OCI-LY3 (cell line): ENCODE measurements at regions not wholly inside any gene's neighbourhood (a gene's known extent, or its start where the extent isn't known, plus 50 kb on each side); places are given as distances from the start of the nearest gene placed in this dataset.

Source experiments
- H2AFZ ChIP-seq: fragments of 200-600, 300-600 bp; shearing (Covaris generic); 2 replicates; pipeline ENCODE4 v1.6.0; 2014; ENCODE audit warnings: antibody characterized with exemption, low read depth, low read length
- H3K27ac ChIP-seq: fragments of 200-600, 300-600 bp; sonication (generic); 2 replicates; pipeline ENCODE4 v1.5.1; 2014; ENCODE audit warnings: mild to moderate bottlenecking, low read length, moderate library complexity, mixed read lengths
- H3K27me3 ChIP-seq: fragments of 200-600, 300-600 bp; sonication (generic); 2 replicates; pipeline ENCODE4 v1.6.1; 2014; ENCODE audit warnings: low read depth, low read length, mixed read lengths
- H3K36me3 ChIP-seq: fragments of 200-600, 300-600 bp; sonication (generic); replicated peaks from 2 replicates; pipeline ENCODE3; 2014; ENCODE audit warnings: low read depth, low read length, mixed read lengths
- H3K4me1 ChIP-seq: fragments of 300-600, 200-600 bp; sonication (generic); 2 replicates; pipeline ENCODE4 v1.6.1; 2014; ENCODE audit warnings: low read length, mixed read lengths
- H3K4me2 ChIP-seq: fragments of 200-600, 300-600 bp; sonication (generic); 2 replicates; pipeline ENCODE4 v1.6.1; 2014; ENCODE audit warnings: low read length, mixed read lengths
- H3K4me3 ChIP-seq: fragments of 300-600, 200-600 bp; sonication (generic); 2 replicates; pipeline ENCODE4 v1.5.1; 2014; ENCODE audit warnings: antibody characterized with exemption, mild to moderate bottlenecking, low read length, moderate library complexity
- H3K79me2 ChIP-seq: fragments of 300-600, 200-600 bp; shearing (Covaris generic); 2 replicates; pipeline ENCODE4 v1.6.1; 2014; ENCODE audit warnings: mild to moderate bottlenecking, low read length, mixed read lengths
- H3K9ac ChIP-seq: fragments of 300-600, 200-600 bp; shearing (Covaris generic); 2 replicates; pipeline ENCODE4 v1.6.0; 2014; ENCODE audit warnings: mild to moderate bottlenecking, low read length, moderate library complexity
- H3K9me3 ChIP-seq: fragments of 200-600, 300-600 bp; shearing (Covaris generic); 2 replicates; pipeline ENCODE4 v1.6.1; 2014; ENCODE audit warnings: low read length, mixed read lengths; ENCODE audit not compliant: insufficient read depth
- H4K20me1 ChIP-seq: fragments of 200-600, 300-600 bp; sonication (generic); 2 replicates; pipeline ENCODE4 v1.6.1; 2016; ENCODE audit warnings: low read length, mixed read lengths; ENCODE audit not compliant: insufficient read depth
- CTCF ChIP-seq: fragments of 200-600, 300-600 bp; sonication (generic); IDR thresholded peaks from 2 replicates; pipeline ENCODE4 v1.5.1; 2014; ENCODE audit warnings: antibody characterized with exemption, low read length, low read depth
- EZH2phosphoT487 ChIP-seq: fragments of 200-600 bp; shearing (Covaris generic); IDR thresholded peaks from 2 replicates; pipeline ENCODE4 v1.6.1; 2018; ENCODE audit warnings: antibody characterized with exemption, mixed run types, low read depth

DNA sequence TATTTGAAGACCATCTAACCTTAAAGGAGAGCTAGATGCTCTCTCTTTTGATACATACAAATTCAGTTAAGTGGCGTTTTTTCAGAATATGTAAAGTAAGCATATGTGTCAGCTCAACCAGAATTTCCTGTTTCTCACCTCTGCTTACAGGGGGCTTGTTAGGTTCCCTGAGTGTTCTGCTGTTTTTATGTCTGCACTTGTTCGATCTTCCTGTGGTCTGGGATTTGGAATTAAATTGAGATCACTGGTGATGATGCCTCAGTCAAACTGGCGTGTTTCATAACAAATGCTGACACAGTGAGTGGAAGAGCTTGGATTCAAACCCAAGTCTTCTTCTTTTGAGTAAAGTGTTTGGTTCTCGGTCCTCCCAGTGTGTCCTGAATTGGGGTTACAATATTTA, 348.3 kb upstream of the AKR1E2 start:
- no peaks in the 10 kb centered on the region for H3K79me2 ChIP-seq
- no peak for TF ChIP-seq EZH2phosphoT487
- TF ChIP-seq CTCF: no peak
- H2AFZ ChIP-seq: no peak overlapping the region; the same call in 1 of the 2 replicates
- H4K20me1 ChIP-seq: no peaks in the 10 kb centered on the region
- no peaks in the 10 kb centered on the region for H3K9me3 ChIP-seq
- H3K4me1 ChIP-seq: no peaks in the 10 kb centered on the region
- H3K27me3 ChIP-seq: no peaks in the 10 kb centered on the region
- no peaks in the 10 kb centered on the region for H3K36me3 ChIP-seq
- no peak overlapping the region for H3K9ac ChIP-seq
- no peak overlapping the region for H3K27ac ChIP-seq
- H3K4me2 ChIP-seq: no peak overlapping the region
- H3K4me3 ChIP-seq: no peak overlapping the region

- Histone ChIP-seq H3K79me2 (no peaks in the 10 kb centered on the region), H3K4me2 (no peak overlapping the region), H3K9ac (no peak overlapping the region), H4K20me1 (no peaks in the 10 kb centered on the region), H3K4me3 (no peak overlapping the region), H3K36me3 (no peaks in the 10 kb centered on the region), H2AFZ (no peak overlapping the region), H3K9me3 (no peaks in the 10 kb centered on the region), H3K27ac (no peak overlapping the region), H3K4me1 (no peaks in the 10 kb centered on the region), H3K27me3 (no peaks in the 10 kb centered on the region)
- TF ChIP-seq CTCF: no peak
- no peak for TF ChIP-seq EZH2phosphoT487
These were observed 350.0 kb upstream of the AKR1E2 start for GRCh38 chr10:4475827-4476490.

- Histone ChIP-seq H4K20me1 (no peaks in the 10 kb centered on the region), H3K79me2 (no peaks in the 10 kb centered on the region), H3K27me3 (no peaks in the 10 kb centered on the region), H3K9me3 (no peaks in the 10 kb centered on the region), H3K27ac (no peak overlapping the region), H3K9ac (no peak overlapping the region), H3K4me2 (no peak overlapping the region), H3K4me3 (no peak overlapping the region), H3K4me1 (no peaks in the 10 kb centered on the region), H2AFZ (no peak overlapping the region), H3K36me3 (no peaks in the 10 kb centered on the region)
- TF ChIP-seq EZH2phosphoT487 (no peak), CTCF (no peak)
These were observed 351.2 kb upstream of the AKR1E2 start for GRCh38 chr10:4474829-4475228.

DNA sequence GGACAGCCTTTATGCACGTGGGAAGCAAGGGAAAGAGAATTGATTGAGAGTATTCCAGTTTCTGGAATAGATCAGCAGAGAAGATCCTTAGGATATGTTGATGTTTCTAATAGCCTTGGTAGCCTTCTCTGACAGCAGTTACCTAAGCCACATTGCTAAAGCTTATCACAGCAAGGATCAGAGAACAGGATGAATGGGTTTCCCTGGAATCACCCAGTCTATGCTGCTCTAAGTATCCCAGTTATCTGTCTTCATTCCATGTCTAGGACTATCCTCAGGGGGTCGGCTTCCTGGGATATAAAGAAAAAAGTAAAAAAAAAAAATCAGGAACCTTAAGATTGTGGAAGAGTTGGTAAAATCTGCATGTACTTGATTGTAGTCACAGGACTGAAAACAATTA, 352.0 kb upstream of the AKR1E2 start:
- no peaks in the 10 kb centered on the region for H3K4me1 ChIP-seq
- H3K79me2 ChIP-seq: no peaks in the 10 kb centered on the region
- H3K27ac ChIP-seq: no peak overlapping the region
- H4K20me1 ChIP-seq: no peaks in the 10 kb centered on the region
- no peak overlapping the region for H3K4me3 ChIP-seq
- no peak overlapping the region for H2AFZ ChIP-seq
- no peaks in the 10 kb centered on the region for H3K9me3 ChIP-seq
- H3K9ac ChIP-seq: no peak overlapping the region
- no peaks in the 10 kb centered on the region for H3K27me3 ChIP-seq
- no peaks in the 10 kb centered on the region for H3K36me3 ChIP-seq
- no peak overlapping the region for H3K4me2 ChIP-seq
- no peak for TF ChIP-seq EZH2phosphoT487
- no peak for TF ChIP-seq CTCF
